ENCODE measurements at regions not wholly inside any gene's neighbourhood (a gene's known extent, or its start where the extent isn't known, plus 50 kb on each side); places are given as distances from the start of the nearest gene placed in this dataset.
"Not testable (repeated sequence)": the region's sequence is repeated elsewhere in the genome, so short reads cannot be mapped to it uniquely, and the experiment has no call there.

- H3K27me3 ChIP-seq (ENCODE audit: insufficient read depth, low read length); H3K4me1 ChIP-seq (ENCODE audit: control insufficient read depth in 1 of 2, insufficient read depth in 2 of 2, low read length in 2 of 2); H3K4me3 ChIP-seq (replicated peaks in 1 of 2; ENCODE audit: low read depth in 1 of 2, low read length in 2 of 2); CTCF ChIA-PET; H3K9me2 ChIP-seq (ENCODE audit: insufficient read depth); H3K4me2 ChIP-seq (ENCODE audit: low read length); DNase-seq (ENCODE audit: low read depth, low spot score); RAD21 ChIA-PET (ENCODE audit: low non-redundant PET in 1 of 2, low total read pairs in 2 of 2, uncharacterized antibody in 2 of 2, unreplicated experiment in 2 of 2); POLR2A ChIA-PET; H2AFZ ChIP-seq (ENCODE audit: low read depth, low read length, poor library complexity, severe bottlenecking); H3K27ac ChIP-seq (ENCODE audit: low read depth, low read length); H3K9me3 ChIP-seq (ENCODE audit: control insufficient read depth in 1 of 2, insufficient read depth in 1 of 2, low read depth in 1 of 2, low read length in 2 of 2); BruUV-seq (replicated peaks); H3K36me3 ChIP-seq (ENCODE audit: control insufficient read depth in 1 of 2, insufficient read depth in 2 of 2, low read length in 2 of 2); H3K79me2 ChIP-seq (ENCODE audit: insufficient read depth, low read length); H4K20me1 ChIP-seq (ENCODE audit: insufficient read depth); ATAC-seq; H3K9ac ChIP-seq (ENCODE audit: low read length); intact Hi-C loops (cut with micrococcal nuclease): not testable (repeated sequence)
Measured at GRCh38 chr3:64780923-64781322, 93.1 kb upstream of the ADAMTS9 start.

GRCh38 chr3:64773137-64773536, 85.3 kb upstream of the ADAMTS9 start:
- ChIA-PET RAD21 (ENCODE audit: low non-redundant PET in 1 of 2, low total read pairs in 2 of 2, uncharacterized antibody in 2 of 2, unreplicated experiment in 2 of 2) (no interaction called here), POLR2A (no interaction called here), CTCF (no interaction called here)
- intact Hi-C loops (cut with micrococcal nuclease): no loop called here
- H3K9ac ChIP-seq (ENCODE audit: low read length): no peak overlapping the region
- BruUV-seq (replicated peaks): no TSS peak
- no peaks in the 10 kb centered on the region; the same call in 1 of the 2 replicates for H4K20me1 ChIP-seq (ENCODE audit: insufficient read depth)
- DNase-seq (ENCODE audit: low read depth, low spot score): no peak
- no peak for ATAC-seq
- no peak overlapping the region for H2AFZ ChIP-seq (ENCODE audit: low read depth, low read length, poor library complexity, severe bottlenecking)
- no peak overlapping the region for H3K4me3 ChIP-seq (replicated peaks in 1 of 2; ENCODE audit: low read depth in 1 of 2, low read length in 2 of 2)
- H3K27me3 ChIP-seq (ENCODE audit: insufficient read depth, low read length): no peaks in the 10 kb centered on the region; the same call in 1 of the 2 replicates
- no peaks in the 10 kb centered on the region for H3K79me2 ChIP-seq (ENCODE audit: insufficient read depth, low read length)
- no peak overlapping the region for H3K27ac ChIP-seq (ENCODE audit: low read depth, low read length)
- H3K9me3 ChIP-seq (ENCODE audit: control insufficient read depth in 1 of 2, insufficient read depth in 1 of 2, low read depth in 1 of 2, low read length in 2 of 2): no peaks in the 10 kb centered on the region
- H3K4me2 ChIP-seq (ENCODE audit: low read length): no peak overlapping the region
- no peak for TF ChIP-seq CTCF (IDR thresholded peaks at IDR 0.05 in 2 of 3, conservative IDR thresholded peaks at IDR 0.05 in 1 of 3; ENCODE audit: borderline replicate concordance in 1 of 3, insufficient read depth in 1 of 3, low read depth in 2 of 3, low read length in 2 of 3)
- TF ChIP-seq EZH2phosphoT487 (IDR thresholded peaks at IDR 0.05; ENCODE audit: borderline replicate concordance): no peak
- no peak for TF ChIP-seq CBX3 (IDR thresholded peaks at IDR 0.05; ENCODE audit: low read depth)
- no peak for TF ChIP-seq ELF1 (IDR thresholded peaks at IDR 0.05; ENCODE audit: borderline replicate concordance, low read depth)
- no peak for TF ChIP-seq ZNF274 (IDR thresholded peaks at IDR 0.05; ENCODE audit: low read depth, low read length)
- TF ChIP-seq POLR2A (IDR thresholded peaks at IDR 0.05; ENCODE audit: borderline replicate concordance, extremely low read depth, insufficient read depth, insufficient read length): no peak
- TF ChIP-seq TCF7L2 (IDR thresholded peaks at IDR 0.05; ENCODE audit: borderline replicate concordance, extremely low read depth, insufficient read depth, insufficient read length): no peak
- no peak for TF ChIP-seq FOSL1 (IDR thresholded peaks at IDR 0.05; ENCODE audit: low read depth)
- TF ChIP-seq ZFX (IDR thresholded peaks at IDR 0.05): no peak
- TF ChIP-seq YY1 (IDR thresholded peaks at IDR 0.05; ENCODE audit: extremely low read depth, insufficient replicate concordance, low read depth, low read length): no peak
- no peak for TF ChIP-seq RAD21 (IDR thresholded peaks at IDR 0.05; ENCODE audit: low read depth)
- TF ChIP-seq CEBPB (IDR thresholded peaks at IDR 0.05; ENCODE audit: low read depth): no peak
- TF ChIP-seq SIN3A (IDR thresholded peaks at IDR 0.05; ENCODE audit: low read depth): no peak
- TF ChIP-seq ZBTB33 (IDR thresholded peaks at IDR 0.05; ENCODE audit: extremely low read depth, insufficient replicate concordance, low read length): no peak
- no peaks in the 10 kb centered on the region for H3K9me2 ChIP-seq (ENCODE audit: insufficient read depth)
- no peaks in the 10 kb centered on the region for H3K4me1 ChIP-seq (ENCODE audit: control insufficient read depth in 1 of 2, insufficient read depth in 2 of 2, low read length in 2 of 2)
- no peaks in the 10 kb centered on the region for H3K36me3 ChIP-seq (ENCODE audit: control insufficient read depth in 1 of 2, insufficient read depth in 2 of 2, low read length in 2 of 2)
